Brain microvascular endothelial cell (primary cell): ENCODE measurements at regions not wholly inside any gene's neighbourhood (a gene's known extent, or its start where the extent isn't known, plus 50 kb on each side); places are given as distances from the start of the nearest gene placed in this dataset.
A peak's percentile ranks its signal among the peaks of the same experiment; 100 is the strongest.
"Not testable (repeated sequence)": the region's sequence is repeated elsewhere in the genome, so short reads cannot be mapped to it uniquely, and the experiment has no call there.

ENCODE experiments used
- DNase-seq: peaks from one replicate; pipeline ENCODE4 v3.0.0-alpha.2; 2020
- H3K27ac ChIP-seq: fragments of 250-450 bp; sonication (Bioruptor Pico); 2 replicates; pipeline ENCODE4 v1.5.1; 2020; ENCODE audit warnings: mild to moderate bottlenecking, moderate library complexity
- H3K27me3 ChIP-seq: fragments of 250-450 bp; sonication (Bioruptor Pico); replicated peaks from 2 replicates; pipeline ENCODE4 v1.5.1; 2020; ENCODE audit warnings: mild to moderate bottlenecking
- H3K36me3 ChIP-seq: fragments of 250-450 bp; sonication (Bioruptor Pico); replicated peaks from 2 replicates; pipeline ENCODE4 v1.5.1; 2020; ENCODE audit warnings: mild to moderate bottlenecking
- H3K4me3 ChIP-seq: 2 replicates; pipeline ENCODE4 v1.5.1; 2011; ENCODE audit warnings: low read depth, mild to moderate bottlenecking, control low read depth, low read length, moderate library complexity
- CTCF ChIP-seq: IDR thresholded peaks from 2 replicates; pipeline ENCODE4 v1.5.1; 2011; ENCODE audit warnings: low read depth, mild to moderate bottlenecking, moderate library complexity, low read length, control low read depth, inconsistent platforms; ENCODE audit errors: missing control alignments
- in situ Hi-C: cut with HindIII; loops from 2 replicates; pipeline ENCODE4 v1.10.0; 2017; ENCODE audit warnings: low sequenced_read_pairs, low pct_ligation_motif_present

- no peak overlapping the region for H3K27ac ChIP-seq
- in situ Hi-C loops, result loop anchor here (25.0 kb wide), 2 partner anchors 107 to 232 kb away; partner anchors contain the start of gene RAP2B
- no peak for DNase-seq
- TF ChIP-seq CTCF, result no peak
- H3K27me3 ChIP-seq, result no peaks in the 10 kb centered on the region
- no peak overlapping the region for H3K4me3 ChIP-seq
- no peaks in the 10 kb centered on the region for H3K36me3 ChIP-seq
These were observed 106.8 kb upstream of the RAP2B start for GRCh38 chr3:153055217-153055616.

GRCh38 chr3:153055779-153056178, 106.2 kb upstream of the RAP2B start:
- TF ChIP-seq CTCF, result no peak
- no peak overlapping the region for H3K27ac ChIP-seq
- H3K36me3 ChIP-seq, result no peaks in the 10 kb centered on the region
- no peak overlapping the region for H3K4me3 ChIP-seq
- in situ Hi-C loops, result loop anchor here (25.0 kb wide), 2 partner anchors 107 to 232 kb away; partner anchors contain the start of gene RAP2B
- no peak for DNase-seq
- no peaks in the 10 kb centered on the region for H3K27me3 ChIP-seq

GRCh38 chr3:153058031-153058688, 103.9 kb upstream of the RAP2B start:
- H3K4me3 ChIP-seq, H3K36me3 ChIP-seq, H3K27me3 ChIP-seq: not testable (repeated sequence)
- peak; percentile 95 for DNase-seq
- in situ Hi-C loops, result loop anchor here (25.0 kb wide), 2 partner anchors 104 to 229 kb away; partner anchors contain the start of gene RAP2B
- peak overlapping the region; percentile 83 for H3K27ac ChIP-seq

- no peak overlapping the region for H3K4me3 ChIP-seq
- no peaks in the 10 kb centered on the region for H3K27me3 ChIP-seq
- in situ Hi-C loops, result loop anchor here (25.0 kb wide), 2 partner anchors 102 to 227 kb away; partner anchors contain the start of gene RAP2B
- no peak for TF ChIP-seq CTCF
- H3K36me3 ChIP-seq, result no peaks in the 10 kb centered on the region
- DNase-seq, result no peak
- H3K27ac ChIP-seq, result no peak overlapping the region
These were observed 101.7 kb upstream of the RAP2B start for GRCh38 chr3:153060346-153060745.

- Histone ChIP-seq H3K27me3 (no peaks in the 10 kb centered on the region), H3K27ac (no peak overlapping the region), H3K4me3 (no peak overlapping the region), H3K36me3 (no peaks in the 10 kb centered on the region)
- DNase-seq, result no peak
- in situ Hi-C loops, result loop anchor here (25.0 kb wide), 2 partner anchors 100 to 225 kb away; partner anchors contain the start of gene RAP2B
- no peak for TF ChIP-seq CTCF
These were observed 100.0 kb upstream of the RAP2B start for GRCh38 chr3:153061938-153062528.

GRCh38 chr3:153063337-153063736, 98.7 kb upstream of the RAP2B start:
- in situ Hi-C loops, result loop anchor here (25.0 kb wide), 2 partner anchors 99 to 224 kb away; partner anchors contain the start of gene RAP2B
- no peak for TF ChIP-seq CTCF
- no peak for DNase-seq
- Histone ChIP-seq H3K27me3 (no peaks in the 10 kb centered on the region), H3K36me3 (no peaks in the 10 kb centered on the region), H3K27ac (no peak overlapping the region), H3K4me3 (no peak overlapping the region)
